Endothelial cell of umbilical vein (primary cell): ENCODE measurements at regions not wholly inside any gene's neighbourhood (a gene's known extent, or its start where the extent isn't known, plus 50 kb on each side); places are given as distances from the start of the nearest gene placed in this dataset.

Experiments used
- BruUV-seq: library from RNA; stranded (reverse); fragments of 400-500 nt; replicated peaks from 2 replicates; lab custom pipeline; 2021; lab: Mats Ljungman, UMichigan
- CTCF ChIA-PET: fragments of 300-600, 350-600 bp; sonication (Branson Sonifier 250); formaldehyde crosslinking; loops from one replicate; lab custom pipeline; 2021; ENCODE audit warnings: antibody characterized with exemption, inconsistent platforms; lab: Charles Lee
- POLR2A ChIA-PET: fragments of 300-600, 350-600 bp; sonication (Branson Sonifier 250); formaldehyde crosslinking; loops from one replicate; lab custom pipeline; 2021; ENCODE audit warnings: antibody characterized with exemption, inconsistent platforms; lab: Charles Lee
- DNase-seq: peaks from one replicate; pipeline ENCODE4 v3.0.0-alpha.2; 2011; ENCODE audit warnings: low read depth, low spot score
- FAIRE-seq: peaks from 2 replicates; lab custom pipeline; 2011; peaks lifted over from hg19 to GRCh38; lab: Jason Lieb, UNC
- H2AFZ ChIP-seq: 2 replicates; pipeline ENCODE4 v1.6.0; 2012; ENCODE audit warnings: low read depth, low read length, control low read depth, inconsistent platforms
- H3K27ac ChIP-seq: 2 replicates; pipeline ENCODE4 v1.5.1; 2011; ENCODE audit warnings: low read depth, mild to moderate bottlenecking, control low read depth, low read length, moderate library complexity; ENCODE audit not compliant: insufficient read depth
- H3K27me3 ChIP-seq, 2 experiments: 2 replicates each; pipeline versions ENCODE4 v1.6.0 to v1.6.1; 2011; ENCODE audit warnings: low read length in 2 of 2, mixed read lengths in 1 of 2; ENCODE audit not compliant: control insufficient read depth in 2 of 2, insufficient read depth in 2 of 2
- H3K36me3 ChIP-seq, 2 experiments: 2 replicates in 1 of 2; 3 replicates in 1 of 2; pipeline ENCODE4 v1.5.1; 2011; ENCODE audit warnings: low read length in 2 of 2, mild to moderate bottlenecking in 1 of 2, moderate library complexity in 1 of 2; ENCODE audit not compliant: control insufficient read depth in 2 of 2, insufficient read depth in 2 of 2; ENCODE audit errors: extremely low read depth in 1 of 2
- H3K4me1 ChIP-seq: 3 replicates; pipeline ENCODE4 v1.5.1; 2011; ENCODE audit warnings: mild to moderate bottlenecking, low read length; ENCODE audit not compliant: control insufficient read depth, insufficient read depth; ENCODE audit errors: extremely low read depth
- H3K4me2 ChIP-seq: 2 replicates; pipeline ENCODE4 v1.6.1; 2011; ENCODE audit warnings: low read length, control low read depth, mixed read lengths; ENCODE audit not compliant: insufficient read depth
- H3K4me3 ChIP-seq, 3 experiments: fragments of 200-600 bp in 1 of 3; sonication (generic), shearing (Covaris generic) in 1 of 3; replicated peaks in 1 of 3; 2 replicates each; pipeline ENCODE4 v1.5.1; 2011 to 2016; ENCODE audit warnings: control low read depth in 3 of 3, low read length in 3 of 3, mild to moderate bottlenecking in 2 of 3, inconsistent platforms in 1 of 3, low read depth in 1 of 3, moderate library complexity in 1 of 3; ENCODE audit not compliant: insufficient read depth in 1 of 3
- H3K79me2 ChIP-seq: 2 replicates; pipeline ENCODE4 v1.6.0; 2012; ENCODE audit warnings: low read length, inconsistent platforms; ENCODE audit not compliant: control insufficient read depth, insufficient read depth
- H3K9ac ChIP-seq: replicated peaks from 2 replicates; pipeline ENCODE3; 2011; ENCODE audit warnings: low read length, control low read depth; ENCODE audit not compliant: insufficient read depth; ENCODE audit errors: extremely low read depth
- H3K9me1 ChIP-seq: replicated peaks from 3 replicates; pipeline ENCODE4 v1.6.0; 2011; ENCODE audit warnings: mild to moderate bottlenecking, low read length; ENCODE audit not compliant: control insufficient read depth, insufficient read depth; ENCODE audit errors: extremely low read depth
- H3K9me3 ChIP-seq: replicated peaks from 2 replicates; pipeline ENCODE4 v1.5.1; 2012; ENCODE audit warnings: low read length, inconsistent platforms; ENCODE audit not compliant: control insufficient read depth, insufficient read depth
- H4K20me1 ChIP-seq: replicated peaks from 2 replicates; pipeline ENCODE3; 2011; ENCODE audit warnings: mild to moderate bottlenecking, low read length; ENCODE audit not compliant: control insufficient read depth, insufficient read depth; ENCODE audit errors: extremely low read depth
- CTCF ChIP-seq, 2 donors: IDR thresholded peaks; 1 replicate in 1 of 2; 2 replicates in 1 of 2; pipeline ENCODE4 v1.5.1; 2011; ENCODE audit warnings: low read length in 2 of 2, mild to moderate bottlenecking in 2 of 2, moderate library complexity in 2 of 2, control low read depth in 1 of 2, inconsistent platforms in 1 of 2, low read depth in 1 of 2; ENCODE audit not compliant: insufficient read depth in 1 of 2; ENCODE audit errors: extremely low read depth in 1 of 2
- EZH2 ChIP-seq: IDR thresholded peaks from 2 replicates; pipeline ENCODE4 v1.6.1; 2012; ENCODE audit warnings: borderline replicate concordance, low read depth, mild to moderate bottlenecking, moderate library complexity, low read length, inconsistent platforms; ENCODE audit not compliant: severe bottlenecking
- FOS ChIP-seq: IDR thresholded peaks from 2 replicates; pipeline ENCODE4 v1.6.1; 2011; ENCODE audit warnings: mild to moderate bottlenecking, low read length, moderate library complexity, borderline replicate concordance; ENCODE audit not compliant: insufficient read depth
- GATA2 ChIP-seq: IDR thresholded peaks from 2 replicates; pipeline ENCODE4 v1.7.0; 2011; ENCODE audit warnings: low read depth, mild to moderate bottlenecking, moderate library complexity, mixed read lengths, low read length; ENCODE audit not compliant: insufficient read length, insufficient read depth
- JUN ChIP-seq: IDR thresholded peaks from 2 replicates; pipeline ENCODE4 v1.6.1; 2011; ENCODE audit warnings: borderline replicate concordance, low read depth; ENCODE audit not compliant: insufficient read length, insufficient read depth
- MAX ChIP-seq: IDR thresholded peaks from 2 replicates; pipeline ENCODE4 v1.6.1; 2011; ENCODE audit not compliant: insufficient read depth, insufficient read length
- MYC ChIP-seq: IDR thresholded peaks from one replicate; pipeline ENCODE4 v1.6.1; 2011; ENCODE audit warnings: mild to moderate bottlenecking, low read depth, low read length
- POLR2A ChIP-seq: IDR thresholded peaks from 2 replicates; pipeline ENCODE4 v1.6.1; 2012; ENCODE audit warnings: low read depth, mild to moderate bottlenecking, control low read depth, low read length
- POLR2AphosphoS5 ChIP-seq: IDR thresholded peaks from 2 replicates; pipeline ENCODE4 v1.6.1; 2012; ENCODE audit warnings: low read depth, mild to moderate bottlenecking, control low read depth, low read length, moderate library complexity; ENCODE audit not compliant: insufficient read depth
- dilution Hi-C: fragments of 300-500 bp; cut with MboI; formaldehyde crosslinking; loops from one replicate; pipeline ENCODE4 v1.15.0; 2019; ENCODE audit warnings: low sequenced_read_pairs; ENCODE audit not compliant: extremely low pct_ligation_motif_present
- intact Hi-C: fragments of 100-400 bp; cut with micrococcal nuclease; formaldehyde crosslinking; loops from one replicate; pipeline ENCODE4 v1.10.0; 2022

DNA sequence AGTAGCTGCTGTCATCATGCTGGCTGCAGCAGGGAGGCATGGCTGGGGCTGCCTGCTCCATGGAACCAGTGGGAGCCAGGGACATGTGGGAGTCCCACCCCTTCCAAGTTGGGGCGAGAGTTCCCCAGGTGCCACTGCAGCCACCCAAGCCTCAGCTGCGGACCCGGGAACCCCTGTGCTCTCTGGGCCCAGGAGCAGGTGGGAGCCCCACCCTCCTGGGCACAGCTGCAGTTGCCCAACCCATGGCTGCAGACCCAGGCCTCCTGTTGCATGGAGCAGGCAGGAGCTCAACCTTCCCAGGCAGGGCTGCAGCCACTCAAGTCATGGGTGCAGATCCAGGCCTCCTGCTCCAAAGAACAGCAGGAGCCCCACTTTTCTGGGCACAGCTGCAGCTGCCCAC is 274.2 kb upstream of the KCNJ16 start:
- Histone ChIP-seq H3K4me2 (no peak overlapping the region), H4K20me1 (no peaks in the 10 kb centered on the region), H3K9me1 (no peaks in the 10 kb centered on the region), H3K9ac (no peak overlapping the region), H3K4me3 (no peak overlapping the region), H3K27me3 (no peaks in the 10 kb centered on the region), H3K9me3 (no peaks in the 10 kb centered on the region), H3K27ac (no peak overlapping the region), H2AFZ (no peak overlapping the region), H3K79me2 (no peaks in the 10 kb centered on the region), H3K36me3 (no peaks in the 10 kb centered on the region), H3K4me1 (no peaks in the 10 kb centered on the region)
- POLR2A ChIA-PET: no interaction called here
- FAIRE-seq (no peak), DNase-seq (no peak)
- dilution Hi-C loops (no loop called here), intact Hi-C loops (no loop called here)
- BruUV-seq: no TSS peak
- CTCF ChIA-PET: interaction anchor here (1.0 kb wide), 1 partner anchor 67 kb away, joined by 3 read pairs; no protein-coding TSS in a partner anchor
- no peak for TF ChIP-seq JUN
- no peak for TF ChIP-seq MYC
- no peak for TF ChIP-seq CTCF (IDR thresholded peaks at IDR 0.05; ENCODE audit: extremely low read depth in 1 of 2, insufficient read depth in 1 of 2, low read depth in 1 of 2, low read length in 2 of 2)
- no peak for TF ChIP-seq GATA2
- no peak for TF ChIP-seq EZH2

DNA sequence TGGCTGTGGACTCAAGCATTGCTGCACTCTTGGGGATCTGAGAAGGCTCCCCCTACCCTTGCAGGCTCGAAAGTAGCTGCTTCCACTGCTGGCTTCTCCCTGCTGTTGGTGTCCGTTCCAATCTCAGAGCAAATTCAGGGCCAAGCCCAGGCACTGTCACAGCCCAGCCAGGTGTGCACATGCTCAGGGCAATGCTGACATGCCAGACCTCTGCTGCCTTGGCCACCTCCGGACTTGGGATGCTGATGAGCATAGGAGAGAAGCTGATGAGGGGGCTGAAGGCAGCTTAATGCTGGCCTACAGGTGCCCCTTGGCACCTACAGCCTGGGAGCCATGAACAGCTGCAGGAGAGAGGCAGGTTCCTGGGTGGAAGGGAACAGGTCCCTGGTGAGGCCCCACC is 273.7 kb upstream of the KCNJ16 start:
- Histone ChIP-seq H3K36me3 (no peaks in the 10 kb centered on the region), H3K79me2 (no peaks in the 10 kb centered on the region), H3K9me3 (no peaks in the 10 kb centered on the region), H2AFZ (no peak overlapping the region), H3K27me3 (no peaks in the 10 kb centered on the region), H4K20me1 (no peaks in the 10 kb centered on the region), H3K27ac (no peak overlapping the region), H3K4me1 (no peaks in the 10 kb centered on the region), H3K9me1 (no peaks in the 10 kb centered on the region), H3K4me2 (no peak overlapping the region), H3K4me3 (no peak overlapping the region), H3K9ac (no peak overlapping the region)
- dilution Hi-C loops (no loop called here), intact Hi-C loops (no loop called here)
- CTCF ChIA-PET: interaction anchor here (1.0 to 1.3 kb wide), 7 partner anchors 10 to 272 kb away, joined by 3 to 7 read pairs (median 3); no protein-coding TSS in a partner anchor
- FAIRE-seq (no peak), DNase-seq (no peak)
- no peak for TF ChIP-seq POLR2A
- TF ChIP-seq FOS: no peak
- TF ChIP-seq EZH2: no peak
- no peak for TF ChIP-seq POLR2AphosphoS5
- no peak for TF ChIP-seq GATA2
- no peak for TF ChIP-seq JUN
- TF ChIP-seq MYC: no peak
- TF ChIP-seq MAX: no peak
- no peak for TF ChIP-seq CTCF (IDR thresholded peaks at IDR 0.05; ENCODE audit: extremely low read depth in 1 of 2, insufficient read depth in 1 of 2, low read depth in 1 of 2, low read length in 2 of 2)
- BruUV-seq: no TSS peak
- POLR2A ChIA-PET: no interaction called here
